T-helper 1 cell treated with Interleukin-12 subunit alpha and Interleukin-12 subunit beta and Interleukin-4 antibody, amounts not matched to agents 30 ng/mL and 1 ng/mL, for 36 hours (primary cell): ENCODE measurements at regions not wholly inside any gene's neighbourhood (a gene's known extent, or its start where the extent isn't known, plus 50 kb on each side); places are given as distances from the start of the nearest gene placed in this dataset.

Source experiments
- intact Hi-C: fragments of 100-400 bp; cut with micrococcal nuclease; formaldehyde crosslinking; loops from one replicate; pipeline ENCODE4 v1.15.1; 2024

DNA sequence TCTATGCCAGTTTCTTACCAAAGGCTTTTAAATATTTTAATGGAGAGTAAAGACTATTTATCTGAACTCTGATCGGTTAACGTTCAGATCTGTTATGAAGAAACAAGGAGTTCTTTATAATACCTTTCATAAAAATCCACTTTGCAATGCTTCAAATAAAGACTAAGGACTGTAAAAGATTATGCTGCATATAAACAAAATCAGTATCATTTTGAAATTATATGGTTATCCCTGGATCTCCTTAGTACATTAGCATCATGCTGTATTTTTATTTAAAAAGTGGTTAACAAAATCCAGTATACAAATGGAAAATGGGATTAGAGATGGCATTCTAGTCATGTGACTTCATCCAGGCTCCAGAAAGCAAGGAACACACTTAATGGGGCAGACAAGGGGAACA lies 386.8 kb downstream of the LMO4 start:
- intact Hi-C loops, result no loop called here

DNA sequence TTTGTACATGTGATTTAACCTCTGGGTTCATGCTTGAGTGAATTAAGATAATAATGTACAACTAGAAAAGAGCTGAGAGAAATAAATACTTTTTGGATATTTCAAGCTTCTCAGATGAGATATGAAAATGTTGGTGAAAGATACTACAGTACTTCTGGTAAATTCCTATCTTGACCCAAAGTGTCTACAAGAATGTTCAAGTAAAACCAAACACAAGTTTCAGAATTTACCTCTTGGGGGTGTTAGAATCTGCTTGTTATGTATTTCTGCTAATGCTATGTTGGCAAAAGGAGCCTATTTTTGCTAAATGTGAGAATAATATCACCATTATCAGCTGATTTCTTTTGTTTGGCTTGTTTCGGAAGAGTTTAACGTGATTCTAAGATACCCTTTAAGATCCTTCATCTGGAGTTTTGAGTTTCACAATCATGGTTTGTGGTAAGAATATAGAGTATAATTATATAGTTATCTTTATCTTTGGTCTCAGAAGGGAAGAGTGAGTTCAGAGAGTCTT lies 388.5 kb downstream of the LMO4 start:
- intact Hi-C loops, result no loop called here

DNA sequence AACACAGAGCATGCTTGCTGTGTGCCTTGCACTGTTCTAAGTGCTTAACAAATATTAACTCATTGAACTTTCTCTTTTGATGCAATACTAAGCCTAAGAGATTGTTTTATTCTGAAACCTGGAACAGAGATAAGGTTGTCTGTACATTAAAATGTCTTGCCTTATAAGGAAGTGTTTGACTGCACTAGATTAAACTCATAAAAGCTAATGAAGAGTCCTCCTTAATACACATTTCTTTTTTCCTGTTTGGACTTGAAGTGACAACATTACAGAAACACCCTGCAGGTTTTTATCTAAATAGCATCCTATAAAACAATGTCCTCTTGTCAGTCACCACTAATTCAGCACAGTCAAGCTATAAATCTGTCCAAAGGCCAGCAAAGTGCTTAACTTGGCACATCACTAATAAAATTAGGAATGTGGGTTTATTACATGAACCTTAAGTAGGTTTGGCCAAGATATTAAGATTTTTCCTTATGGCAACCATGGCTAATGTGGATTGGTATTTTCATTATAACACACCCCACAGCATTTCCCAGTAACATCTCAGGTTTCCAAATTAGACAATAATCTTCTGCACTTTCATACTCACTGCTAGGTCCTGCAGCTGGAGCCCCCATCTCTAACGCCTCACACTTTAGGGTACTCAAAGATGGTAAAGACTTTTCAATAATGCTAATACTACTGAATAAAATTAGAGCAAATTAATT lies 389.7 kb downstream of the LMO4 start:
- intact Hi-C loops, result no loop called here

- intact Hi-C loops, result no loop called here
Observed at GRCh38 chr1:87719658-87720057, 391.0 kb downstream of the LMO4 start.

DNA sequence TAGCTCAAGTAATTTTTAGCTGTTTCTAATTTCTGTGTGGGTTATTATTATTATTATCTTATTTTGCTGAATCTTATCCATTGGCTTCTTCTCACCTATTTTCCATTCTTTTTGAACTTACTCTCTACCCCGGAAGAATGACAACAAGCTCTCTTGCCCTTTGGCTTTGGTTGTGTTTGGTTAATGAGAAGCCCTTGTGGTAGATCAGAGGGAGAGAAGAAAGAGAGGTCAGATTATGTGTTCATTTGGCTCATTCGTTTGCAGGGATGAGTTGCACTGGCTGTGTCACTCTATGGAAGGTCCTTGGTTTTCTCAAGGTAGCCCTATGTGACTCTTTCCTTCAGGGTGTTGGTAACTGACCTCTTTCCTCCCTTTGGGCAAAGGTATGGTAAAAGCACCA lies 391.9 kb downstream of the LMO4 start:
- intact Hi-C loops, result no loop called here

DNA sequence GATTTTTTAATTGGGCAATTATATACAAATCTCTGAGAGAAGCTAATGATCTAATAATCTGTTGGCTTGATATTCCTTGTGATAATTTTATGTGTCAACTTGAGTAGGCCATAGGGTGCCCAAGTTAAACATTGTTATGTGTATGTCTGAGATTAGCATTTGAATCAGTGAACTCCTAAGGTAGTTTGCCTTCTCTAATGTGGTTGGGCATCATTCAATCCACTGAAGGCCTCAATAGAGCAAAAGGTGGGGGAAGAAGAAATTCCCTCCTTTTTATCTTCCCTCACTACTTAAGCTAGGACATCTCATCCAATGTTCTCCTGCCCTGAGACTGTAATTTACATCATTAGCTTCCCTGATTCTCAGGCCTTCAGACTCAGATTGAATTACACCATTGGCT lies 394.5 kb downstream of the LMO4 start:
- intact Hi-C loops, result no loop called here

DNA sequence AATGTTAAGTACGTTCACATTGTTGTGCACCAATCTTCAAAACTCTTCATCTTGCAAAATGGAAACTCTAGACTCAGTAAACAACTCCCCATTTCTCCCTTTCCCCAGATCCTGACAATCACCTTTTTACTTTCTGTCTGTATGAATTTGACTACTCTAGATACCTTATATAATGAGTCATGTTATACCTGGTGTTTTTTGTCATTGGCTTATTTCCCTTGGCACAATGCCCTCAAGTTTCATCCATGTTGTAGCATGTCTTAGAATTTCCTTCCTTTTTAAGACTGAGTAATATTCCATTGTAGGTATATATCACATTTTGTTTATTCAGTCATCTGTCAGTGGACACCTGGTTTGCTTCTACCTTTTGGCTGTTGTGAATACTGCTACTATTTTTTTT lies 399.5 kb downstream of the LMO4 start:
- intact Hi-C loops, result no loop called here

- intact Hi-C loops, result no loop called here
Observed at GRCh38 chr1:87730274-87731216, 401.9 kb downstream of the LMO4 start.

GRCh38 chr1:87733386-87733785 lies 404.7 kb downstream of the LMO4 start:
- intact Hi-C loops, result no loop called here

GRCh38 chr1:87735750-87736149 lies 407.1 kb downstream of the LMO4 start:
- intact Hi-C loops, result no loop called here

- intact Hi-C loops, result no loop called here
Observed at GRCh38 chr1:87739141-87739540, 410.5 kb downstream of the LMO4 start.

DNA sequence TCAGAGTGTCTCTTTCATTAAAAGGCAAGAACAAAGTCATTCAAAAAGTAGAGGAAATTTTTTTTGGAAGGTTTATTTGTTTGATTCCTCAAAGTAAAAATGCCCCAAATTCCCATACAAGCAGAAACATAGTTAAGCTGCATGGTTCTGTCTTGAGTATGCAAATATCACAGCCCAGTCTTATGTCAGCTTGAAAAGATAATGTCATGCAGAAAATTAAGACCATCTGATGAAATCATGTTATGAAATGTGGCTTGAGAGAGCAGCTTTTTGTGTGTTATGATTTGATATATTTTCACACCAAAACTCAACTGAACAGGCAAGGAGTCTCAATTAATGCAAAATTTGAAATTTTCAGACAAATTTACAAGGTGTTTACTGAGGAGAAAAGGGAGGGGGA lies 411.0 kb downstream of the LMO4 start:
- intact Hi-C loops, result no loop called here

GRCh38 chr1:87743256-87743655 lies 414.6 kb downstream of the LMO4 start:
- intact Hi-C loops, result no loop called here

- intact Hi-C loops, result no loop called here
Observed at GRCh38 chr1:87744056-87744455, 415.4 kb downstream of the LMO4 start.

DNA sequence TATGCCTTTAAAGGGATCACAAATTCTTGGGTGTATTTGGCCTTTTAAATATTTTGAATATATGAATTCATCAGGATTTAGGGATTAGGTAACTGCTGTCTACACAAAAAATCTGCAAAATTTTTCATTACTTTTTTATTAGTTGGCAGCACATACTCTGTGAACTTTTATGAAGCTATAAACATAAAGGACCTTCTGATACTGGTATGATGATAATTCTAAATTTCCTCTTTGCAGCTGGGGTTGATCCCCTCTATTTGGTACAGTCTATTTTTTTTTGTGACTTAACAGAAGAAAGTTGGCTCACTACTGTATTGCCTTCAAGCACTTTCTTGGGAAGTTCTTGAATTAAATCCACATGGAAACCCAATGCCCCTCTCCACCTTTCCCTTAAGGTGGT lies 416.1 kb downstream of the LMO4 start:
- intact Hi-C loops, result no loop called here

DNA sequence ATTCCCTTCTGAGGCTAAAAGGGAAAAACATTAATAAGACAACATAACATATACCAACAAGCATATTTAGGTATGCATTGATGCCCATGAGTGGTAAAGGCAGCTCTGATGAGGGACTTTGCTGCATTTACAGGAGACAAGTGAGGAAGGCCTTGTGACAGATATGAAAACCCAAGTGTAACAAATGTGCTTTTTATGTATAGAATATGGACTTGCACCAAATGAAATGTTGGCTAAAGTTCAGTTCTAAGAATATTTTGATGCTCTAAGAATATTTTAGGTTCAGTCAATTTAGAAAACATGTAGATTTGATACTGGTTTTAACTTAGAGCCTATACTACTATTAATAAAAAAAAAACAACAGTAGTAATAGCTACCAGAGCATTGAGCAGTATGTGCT lies 424.7 kb downstream of the LMO4 start:
- intact Hi-C loops, result no loop called here

DNA sequence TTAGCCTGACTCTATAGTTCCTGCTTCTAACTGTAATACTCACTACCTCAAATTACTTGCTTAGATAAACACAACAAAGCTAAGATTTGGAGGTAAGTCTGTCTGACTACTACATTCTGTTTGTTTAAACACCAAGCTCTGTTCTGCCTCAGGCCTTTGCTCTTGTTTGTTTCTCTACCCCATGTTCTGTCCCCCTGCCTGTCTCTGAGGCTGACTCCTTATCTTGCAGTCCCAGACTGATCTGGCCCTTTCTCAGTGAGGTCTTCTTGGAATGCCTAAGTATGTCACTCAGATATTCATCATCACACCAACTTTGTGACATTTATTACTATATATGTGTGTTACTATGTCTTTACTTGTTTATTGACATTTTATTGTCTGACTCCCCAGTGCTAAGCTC lies 425.5 kb downstream of the LMO4 start:
- intact Hi-C loops, result no loop called here

DNA sequence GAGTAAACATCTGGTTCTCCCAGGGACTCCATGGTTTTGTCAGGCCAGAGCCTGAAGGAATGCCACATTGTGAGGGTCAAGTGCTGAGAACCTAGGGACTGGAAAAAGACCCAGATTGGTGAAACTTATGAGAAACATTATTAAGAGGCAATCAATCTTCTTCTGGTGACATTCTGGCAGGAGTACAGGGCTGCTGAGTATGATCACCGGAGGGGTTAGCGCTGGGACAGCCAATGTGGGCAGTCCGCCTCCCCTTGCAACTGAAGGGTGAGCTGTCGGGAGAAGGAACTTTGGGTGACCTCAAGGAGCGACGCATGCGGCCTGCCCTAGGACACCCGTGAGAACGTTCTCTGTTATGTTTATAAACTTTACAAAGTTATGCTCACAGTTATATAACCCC lies 429.0 kb downstream of the LMO4 start:
- intact Hi-C loops, result no loop called here

DNA sequence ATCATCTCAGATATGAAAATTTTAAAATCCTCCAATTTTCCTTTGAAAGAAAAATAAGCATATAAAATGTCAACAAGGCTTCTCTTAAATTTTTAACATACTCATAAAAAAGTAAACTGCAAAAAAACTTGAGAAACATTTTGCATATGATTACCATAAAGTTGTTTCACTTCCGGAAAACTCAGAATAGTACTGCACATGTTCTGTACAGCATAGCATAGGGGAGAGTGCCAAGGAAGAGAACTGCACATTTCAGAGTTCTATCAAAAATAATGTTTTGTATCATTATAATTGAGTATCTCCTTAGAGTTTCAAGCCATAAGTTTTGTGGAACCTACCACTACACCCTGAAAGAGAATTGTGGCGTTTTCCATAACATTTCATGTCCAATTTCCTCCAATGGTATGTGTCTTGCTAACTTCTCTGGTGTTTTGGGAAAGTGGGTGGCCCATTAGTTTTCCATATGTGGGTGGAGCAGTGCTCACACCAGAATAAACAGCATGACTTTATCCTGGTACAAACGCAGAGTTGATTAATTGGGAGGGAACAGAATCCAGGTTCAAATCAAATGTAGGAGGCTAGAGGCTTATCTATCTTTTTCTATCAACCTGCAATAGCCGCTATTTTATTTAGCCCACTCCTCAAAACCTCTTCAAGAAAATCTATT lies 430.9 kb downstream of the LMO4 start:
- intact Hi-C loops, result no loop called here

DNA sequence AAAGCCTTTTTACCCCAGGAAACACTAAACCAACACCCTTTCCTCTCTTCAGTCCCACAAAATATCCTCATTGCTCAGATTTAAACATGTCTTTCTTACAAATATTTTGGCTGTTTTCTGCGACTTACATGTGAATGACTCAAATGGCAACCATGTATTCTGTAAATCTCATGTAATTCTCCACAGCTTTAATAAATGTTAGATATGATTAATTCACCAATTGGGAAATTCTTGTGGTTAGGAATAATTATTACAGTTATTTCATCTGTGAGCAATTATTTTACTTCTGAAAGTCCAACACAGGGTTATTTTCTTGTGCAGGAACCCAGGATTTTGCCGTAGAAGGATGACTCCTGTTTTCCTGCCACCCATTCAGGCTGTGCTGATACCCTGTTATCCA lies 431.5 kb downstream of the LMO4 start:
- intact Hi-C loops, result no loop called here

DNA sequence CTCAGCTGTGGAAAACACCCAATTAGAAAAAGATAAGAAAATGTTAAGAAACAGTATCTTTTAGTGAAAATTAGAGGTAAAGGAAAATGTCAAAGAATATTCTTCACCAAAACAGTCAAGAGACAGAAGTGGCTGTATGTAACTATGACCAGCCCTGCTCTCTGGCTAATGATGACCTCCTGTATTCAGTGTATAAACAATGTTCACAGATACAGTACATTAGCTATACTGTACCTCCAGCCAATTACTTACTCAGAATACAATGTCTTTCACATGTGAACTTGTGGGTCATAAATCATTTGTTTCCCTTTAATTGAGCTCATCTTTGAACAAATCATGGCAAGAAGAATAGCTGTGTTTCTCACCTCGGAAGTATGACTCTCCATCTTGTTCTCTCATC lies 432.0 kb downstream of the LMO4 start:
- intact Hi-C loops, result no loop called here

- intact Hi-C loops, result loop anchor here (1.0 to 2.0 kb wide), 2 partner anchors 79 to 428 kb away; no protein-coding TSS in a partner anchor
Observed at GRCh38 chr1:87763483-87763882, 434.8 kb downstream of the LMO4 start.
